T-helper 2 cell (primary cell): ENCODE measurements at regions not wholly inside any gene's neighbourhood (a gene's known extent, or its start where the extent isn't known, plus 50 kb on each side); places are given as distances from the start of the nearest gene placed in this dataset.
"Not testable (repeated sequence)": the region's sequence is repeated elsewhere in the genome, so short reads cannot be mapped to it uniquely, and the experiment has no call there.

Experiments
- DNase-seq, 5 experiments: peaks; one replicate each; pipeline versions ENCODE4 v3.0.0 to v3.0.0-alpha.2; 2012 to 2022

DNA sequence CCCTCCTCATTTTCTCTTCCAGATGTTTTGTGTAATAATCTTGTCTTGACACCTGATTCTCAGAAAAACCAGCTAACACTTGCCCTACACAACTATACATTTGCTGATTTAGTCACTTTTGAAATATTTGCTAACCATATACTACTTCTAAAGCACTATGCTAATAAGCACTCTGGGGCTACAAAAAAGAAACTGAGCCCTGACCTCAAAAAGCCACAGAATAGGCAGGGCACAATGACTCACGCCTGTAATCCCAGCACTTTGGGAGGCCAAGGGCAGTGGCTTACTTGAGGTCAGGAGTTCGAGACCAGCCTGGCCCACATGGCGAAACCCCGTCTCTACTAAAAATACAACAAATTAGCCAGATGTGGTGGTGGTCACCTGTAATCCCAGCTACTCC is 266.0 kb downstream of the RAD51AP2 start:
- no peak for DNase-seq

DNA sequence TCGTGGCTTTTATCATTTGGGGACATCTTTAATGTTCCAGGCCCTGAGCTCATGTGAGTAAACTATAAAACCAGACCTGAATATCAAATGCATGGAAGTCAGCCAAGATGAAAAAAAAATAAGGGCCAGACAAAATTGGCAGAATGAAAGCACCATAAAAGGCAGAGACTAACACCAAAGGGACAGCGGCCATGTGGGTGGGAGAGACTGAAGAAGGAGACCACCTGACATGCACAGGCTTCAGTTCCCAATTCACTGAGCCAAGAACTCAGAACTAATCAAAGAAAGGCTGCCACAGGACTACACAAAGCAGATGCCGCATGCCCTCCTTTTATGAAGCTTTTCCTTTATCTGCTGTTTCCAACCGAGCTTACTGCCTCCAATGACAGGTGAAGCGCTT is 267.1 kb downstream of the RAD51AP2 start:
- no peak for DNase-seq

DNA sequence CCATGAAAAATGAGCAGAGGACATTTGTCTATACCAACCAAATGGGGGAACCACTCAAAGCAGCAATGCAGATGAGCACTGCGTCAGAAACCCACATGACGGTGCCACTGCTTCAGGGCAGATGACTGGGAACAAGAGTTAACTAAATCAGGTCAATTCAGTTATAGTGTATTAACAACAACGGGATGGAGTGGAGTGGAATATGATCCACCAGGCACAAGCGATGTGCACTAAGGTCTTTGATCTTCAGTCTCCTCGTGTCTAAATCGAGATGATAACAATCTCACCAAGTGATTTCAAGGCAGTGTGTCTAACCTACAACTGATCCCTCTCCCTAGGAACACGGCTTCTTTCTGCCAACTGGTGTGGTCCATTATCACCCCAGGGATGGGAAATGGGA is 269.0 kb downstream of the RAD51AP2 start:
- no peak for DNase-seq

DNA sequence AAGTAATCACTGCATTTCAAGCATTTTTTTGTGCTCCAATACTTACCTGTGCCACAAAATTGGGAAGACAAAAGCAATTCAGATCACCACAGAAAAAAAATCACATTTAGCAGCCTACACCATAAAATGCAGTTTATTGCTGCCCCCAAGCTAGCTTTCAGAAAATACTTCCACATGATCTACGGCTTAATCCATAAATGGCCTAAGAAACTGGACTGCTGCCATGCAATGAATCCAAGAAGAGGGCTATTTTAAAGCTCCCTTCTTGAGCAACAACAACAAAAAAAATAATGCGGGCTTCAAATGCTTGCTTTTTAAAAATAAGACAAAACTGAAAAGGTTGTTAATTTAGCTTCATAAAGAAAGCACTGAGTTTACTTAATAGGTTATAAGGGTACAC is 272.3 kb downstream of the RAD51AP2 start:
- DNase-seq: no peak

DNA sequence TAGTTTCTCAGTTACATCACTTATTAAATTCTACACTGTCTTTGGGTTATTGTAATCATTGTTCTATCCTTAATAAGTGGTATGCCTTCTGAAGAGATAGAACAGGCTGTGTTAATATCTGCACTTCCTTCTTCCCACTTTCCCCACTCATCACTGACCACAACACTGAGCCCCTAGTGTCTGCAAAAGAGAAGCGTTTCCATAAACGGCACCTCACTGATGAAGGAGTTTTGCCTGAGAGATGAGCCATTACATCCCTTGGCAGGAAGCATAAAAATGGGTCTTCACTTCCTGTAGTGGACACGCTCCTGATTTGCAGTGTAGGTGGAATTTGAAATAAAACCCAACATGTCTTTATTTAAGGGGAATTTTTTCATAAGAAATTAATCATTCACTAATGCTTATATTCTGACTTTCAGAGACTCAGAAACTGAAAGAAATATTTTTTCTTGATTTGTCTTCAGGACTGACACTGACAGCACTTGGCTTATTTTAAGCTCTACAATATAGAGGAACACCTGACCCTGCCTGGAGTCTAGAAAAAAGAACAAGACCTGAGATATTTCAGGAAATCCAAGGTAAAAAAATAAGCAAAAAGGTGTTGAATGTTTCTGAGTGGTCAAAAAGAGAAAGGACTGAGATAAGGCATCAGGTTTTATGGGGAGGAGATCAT is 275.3 kb downstream of the RAD51AP2 start:
- no peak for DNase-seq

DNA sequence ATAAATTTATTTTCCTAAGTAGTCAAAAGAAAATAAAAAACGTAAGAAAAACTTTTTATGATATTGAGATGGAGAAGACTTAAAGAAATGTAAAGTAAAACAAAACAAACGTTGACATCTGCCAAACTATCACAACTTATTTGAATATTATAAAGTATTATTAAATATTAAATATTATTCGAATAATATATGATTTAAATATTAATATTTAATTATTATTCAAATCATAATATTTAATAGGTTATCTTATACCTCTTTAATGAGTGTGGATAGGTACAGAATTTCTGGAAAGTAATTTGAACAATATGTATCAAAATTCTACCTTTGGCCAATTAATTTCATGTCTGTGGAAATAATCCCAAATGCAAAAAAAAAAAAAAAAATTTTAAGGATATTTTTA is 278.7 kb downstream of the RAD51AP2 start:
- no peak for DNase-seq

DNA sequence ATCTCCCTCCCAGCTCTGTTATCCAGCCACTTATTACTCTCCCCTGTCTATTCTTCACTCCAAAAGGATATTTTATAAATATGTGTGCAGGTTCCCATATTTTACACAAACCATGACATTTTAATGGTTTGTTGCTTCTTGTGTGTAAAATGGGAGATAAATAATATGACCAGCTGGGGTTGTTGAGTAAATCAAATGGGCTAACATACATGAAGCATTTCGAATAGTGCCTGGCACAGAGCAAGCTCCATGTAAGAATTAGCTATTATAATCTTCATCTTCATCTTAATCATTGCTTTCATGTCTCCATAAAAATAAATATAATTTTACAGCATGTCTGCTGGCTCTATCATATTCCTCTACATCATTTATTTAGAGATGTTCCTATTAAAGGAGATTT is 283.1 kb downstream of the RAD51AP2 start:
- DNase-seq: no peak

DNA sequence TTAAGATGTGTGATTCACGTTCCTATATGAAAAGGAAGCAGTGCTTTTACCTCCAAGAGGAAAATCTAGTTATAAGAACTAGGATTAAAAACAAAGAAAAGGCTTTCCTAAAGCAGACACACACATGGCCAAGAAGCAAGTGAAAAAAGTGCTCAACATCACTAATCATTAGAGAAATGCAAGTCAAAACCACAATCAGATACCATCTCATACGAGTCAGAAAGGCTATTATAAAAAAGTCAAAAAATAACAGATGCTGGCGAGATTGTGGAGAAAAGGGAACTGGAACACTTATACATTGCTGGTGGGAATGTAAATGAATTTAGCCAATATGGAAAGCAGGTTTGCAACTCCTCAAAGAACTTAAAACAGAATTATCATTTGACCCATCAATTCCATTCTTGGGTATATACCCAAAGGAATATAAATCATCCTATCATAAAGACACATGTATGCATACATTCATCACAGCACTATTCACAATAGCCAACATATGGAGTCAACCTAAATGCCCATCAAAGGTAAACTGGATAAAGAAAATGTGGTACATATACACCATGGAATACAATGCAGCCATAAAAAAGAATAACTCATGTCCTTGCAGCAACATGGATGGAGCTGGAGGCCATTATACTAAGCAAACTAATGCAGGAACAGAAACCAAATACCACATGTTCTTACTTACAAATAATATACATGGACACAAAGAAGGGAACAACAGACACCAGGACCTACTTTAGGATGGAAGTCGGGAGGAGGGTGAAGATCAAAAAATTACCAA is 285.3 kb downstream of the RAD51AP2 start:
- DNase-seq: no peak

DNA sequence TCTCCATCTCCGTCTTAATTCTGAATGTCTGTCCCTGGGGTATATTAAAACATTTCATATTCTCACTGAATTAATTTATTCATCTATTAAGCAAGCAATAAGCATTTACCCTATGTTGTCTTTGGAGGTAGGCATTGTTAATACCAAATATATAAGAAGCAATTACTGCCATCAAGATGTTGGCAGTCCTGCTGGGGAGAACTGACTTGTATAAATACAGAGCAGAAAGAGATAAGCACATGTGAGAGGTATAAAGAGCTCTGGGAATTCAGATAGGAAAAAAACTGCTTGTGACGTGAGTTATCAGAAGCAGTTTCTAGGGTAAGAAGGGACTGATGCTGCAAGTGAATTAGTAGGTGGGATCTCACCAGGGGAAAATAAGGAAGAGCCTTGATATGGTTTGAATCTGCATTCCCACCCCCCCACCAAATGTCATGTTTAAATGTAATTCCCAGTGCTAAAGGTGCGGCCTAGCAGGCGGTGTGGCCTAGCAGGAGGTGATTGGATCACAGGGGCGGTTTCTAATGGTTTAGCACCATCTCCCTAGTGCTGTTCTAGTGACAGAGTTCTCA is 286.8 kb downstream of the RAD51AP2 start:
- no peak for DNase-seq

DNA sequence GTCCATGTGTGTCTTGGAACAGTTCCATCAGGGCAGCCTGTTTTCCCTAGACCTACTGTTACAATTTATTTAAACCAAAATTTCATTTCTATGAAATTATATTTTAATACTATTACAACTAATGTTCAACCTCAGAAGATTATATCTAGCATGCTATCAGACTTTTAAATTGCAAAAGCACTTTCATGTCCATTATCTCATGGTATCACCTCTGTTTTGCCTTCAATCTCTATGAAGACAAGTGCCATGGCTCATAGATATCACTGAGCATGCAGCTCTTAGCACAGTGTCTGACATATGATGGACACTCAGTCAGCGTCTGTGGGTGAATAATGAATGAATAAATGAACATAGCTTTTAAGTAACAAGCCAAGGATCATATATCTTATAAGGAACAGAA is 288.8 kb downstream of the RAD51AP2 start:
- no peak for DNase-seq

DNA sequence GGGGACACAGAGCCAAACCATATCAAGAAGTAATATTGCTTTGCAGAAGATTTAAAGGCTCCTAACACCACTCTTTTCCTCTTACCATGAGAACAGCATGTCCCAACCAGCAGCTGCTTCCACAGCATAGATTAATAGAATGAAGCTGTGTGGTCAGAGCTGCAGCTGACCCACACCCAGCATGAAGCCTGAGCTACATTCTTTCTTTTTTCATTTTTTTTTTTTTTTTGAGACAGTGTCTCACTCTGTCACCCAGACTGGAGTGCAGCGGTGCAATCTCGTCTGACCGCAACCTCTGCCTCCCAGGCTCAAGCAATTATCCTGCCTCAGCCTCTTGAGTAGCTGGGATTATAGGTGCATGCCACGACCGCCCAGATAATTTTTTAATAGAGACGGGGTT is 289.8 kb downstream of the RAD51AP2 start:
- no peak for DNase-seq

DNA sequence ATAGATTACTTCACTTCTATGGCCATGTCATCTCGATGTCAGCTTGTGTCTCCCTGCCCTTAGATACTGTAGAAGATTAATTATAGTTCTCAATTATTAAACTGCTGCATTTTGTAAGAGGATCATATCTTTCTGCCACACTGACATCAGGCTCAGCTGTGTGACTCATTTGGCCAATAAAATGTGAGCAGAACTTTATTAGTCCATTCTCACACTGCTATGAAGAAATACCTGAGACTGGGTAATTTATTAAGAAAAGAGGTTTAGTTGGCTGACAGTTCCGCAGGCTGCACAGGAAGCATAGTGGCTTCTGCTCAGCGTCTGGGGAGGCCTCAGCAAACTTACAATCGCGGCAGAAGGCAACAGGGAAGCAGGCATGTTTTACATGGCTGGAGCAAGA is 290.4 kb downstream of the RAD51AP2 start:
- DNase-seq: no peak

DNA sequence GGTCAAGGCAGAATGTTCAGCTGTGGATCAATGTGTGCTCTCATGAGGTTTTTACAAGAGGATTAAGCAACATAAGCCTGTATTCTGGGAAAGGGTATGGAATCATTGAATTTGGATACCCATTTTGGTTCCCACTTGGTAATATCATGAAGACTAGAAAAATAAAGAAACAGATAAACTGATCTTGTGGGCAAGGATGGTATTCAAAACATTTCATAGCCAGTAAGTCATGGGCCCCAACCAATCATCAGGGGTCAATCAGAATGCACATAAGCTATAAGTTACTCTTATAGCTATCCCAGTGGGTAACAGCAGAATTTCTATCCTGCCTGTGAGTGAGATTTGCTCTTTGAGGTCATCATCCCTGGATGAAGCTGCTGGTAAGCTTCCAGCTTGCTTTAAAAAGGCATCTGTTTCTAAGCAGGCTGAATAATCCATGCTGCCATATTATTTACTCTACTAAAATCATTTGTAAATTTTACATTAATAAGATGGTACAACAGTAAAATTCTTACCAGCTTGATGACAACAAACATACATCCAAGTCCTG is 291.2 kb downstream of the RAD51AP2 start:
- no peak for DNase-seq

DNA sequence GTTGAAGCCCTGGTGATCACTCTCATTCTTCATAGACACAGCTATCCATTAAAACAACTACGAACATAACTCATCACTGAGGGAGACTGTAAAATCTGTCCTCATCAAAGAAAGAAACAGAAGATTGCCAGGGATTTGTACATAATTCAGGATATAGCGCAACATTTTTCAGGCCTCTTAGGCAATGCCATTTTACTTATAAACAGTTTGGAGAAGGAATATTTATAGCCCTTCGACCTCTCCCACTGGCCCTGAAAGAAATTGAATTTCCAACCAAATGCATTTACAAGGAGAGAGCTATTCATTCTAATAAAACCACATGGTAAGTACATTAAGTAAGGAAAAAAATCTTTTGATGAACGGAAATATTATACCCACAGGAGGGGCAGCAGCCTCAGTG is 295.0 kb downstream of the RAD51AP2 start:
- no peak for DNase-seq

DNA sequence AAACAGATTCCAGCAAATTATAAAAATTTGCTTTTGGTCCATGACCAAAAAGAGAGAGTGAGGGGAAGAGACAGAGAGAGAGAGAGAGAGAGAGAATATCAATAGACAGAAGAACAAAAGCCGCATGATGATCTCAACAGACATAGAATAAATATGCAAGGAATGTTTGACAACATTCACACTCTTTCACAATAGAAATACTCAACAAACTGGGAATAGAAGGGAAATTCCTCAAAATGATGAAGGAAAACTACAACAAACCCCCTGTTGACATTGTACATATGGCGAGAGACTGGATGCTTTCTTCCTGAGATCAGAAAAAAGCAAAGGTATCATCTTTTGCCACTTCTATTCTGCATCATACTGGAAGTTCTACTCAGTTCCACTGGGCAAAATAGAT is 309.7 kb downstream of the RAD51AP2 start:
- no peak for DNase-seq

DNA sequence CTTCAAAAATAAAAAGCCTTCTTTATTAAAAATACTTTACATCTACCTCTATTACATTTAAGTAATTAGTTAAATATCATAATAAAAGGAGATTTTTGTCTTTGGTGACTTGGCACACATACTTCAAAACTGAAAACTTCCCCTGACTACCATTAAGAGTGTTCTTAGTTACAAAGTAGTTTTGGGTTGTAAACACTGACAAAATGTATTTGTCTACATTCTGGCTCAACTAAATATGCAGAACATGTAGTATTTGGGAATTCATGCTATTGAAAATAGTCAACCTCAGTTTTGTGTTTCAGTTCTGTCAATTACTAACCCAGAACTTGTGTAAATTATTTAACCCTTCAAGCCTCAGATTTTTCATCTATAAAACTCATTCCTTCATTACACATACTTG is 311.5 kb downstream of the RAD51AP2 start:
- no peak for DNase-seq

DNA sequence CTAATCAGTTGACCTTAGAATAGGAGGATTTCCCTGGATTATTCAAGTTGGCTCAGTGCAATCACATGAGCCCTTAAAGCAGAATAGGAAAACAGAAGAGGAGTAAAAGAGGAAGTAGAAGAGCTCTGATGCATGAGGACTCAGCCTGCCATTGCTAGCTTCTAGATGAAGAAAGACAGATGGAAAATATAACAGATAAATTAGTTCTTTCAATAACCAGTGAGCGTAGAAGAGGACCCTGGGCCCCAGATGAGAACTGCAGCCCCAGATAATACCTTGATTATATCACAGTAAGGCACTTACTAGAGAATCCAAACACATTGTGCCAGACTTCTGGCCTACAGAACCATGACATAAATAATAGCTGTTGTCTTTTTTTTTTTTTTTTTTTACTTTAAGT is 314.0 kb downstream of the RAD51AP2 start:
- DNase-seq: not testable (repeated sequence)

DNA sequence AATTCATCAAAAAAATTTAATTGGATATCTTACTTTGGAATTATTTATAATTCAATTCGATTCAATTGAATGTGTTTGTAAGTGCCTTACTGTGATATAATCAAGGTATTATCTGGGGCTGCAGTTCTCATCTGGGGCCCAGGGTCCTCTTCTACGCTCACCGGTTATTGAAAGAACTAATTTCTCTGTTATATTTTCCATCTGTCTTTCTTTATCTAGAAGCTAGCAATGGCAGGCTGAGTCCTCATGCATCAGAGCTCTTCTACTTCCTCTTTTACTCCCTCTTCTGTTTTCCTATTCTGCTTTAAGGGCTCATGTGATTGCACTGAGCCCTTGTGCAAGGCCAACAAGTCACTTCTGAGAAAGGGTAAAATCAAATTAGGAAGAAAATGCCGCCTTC is 315.6 kb downstream of the RAD51AP2 start:
- DNase-seq: not testable (repeated sequence)

DNA sequence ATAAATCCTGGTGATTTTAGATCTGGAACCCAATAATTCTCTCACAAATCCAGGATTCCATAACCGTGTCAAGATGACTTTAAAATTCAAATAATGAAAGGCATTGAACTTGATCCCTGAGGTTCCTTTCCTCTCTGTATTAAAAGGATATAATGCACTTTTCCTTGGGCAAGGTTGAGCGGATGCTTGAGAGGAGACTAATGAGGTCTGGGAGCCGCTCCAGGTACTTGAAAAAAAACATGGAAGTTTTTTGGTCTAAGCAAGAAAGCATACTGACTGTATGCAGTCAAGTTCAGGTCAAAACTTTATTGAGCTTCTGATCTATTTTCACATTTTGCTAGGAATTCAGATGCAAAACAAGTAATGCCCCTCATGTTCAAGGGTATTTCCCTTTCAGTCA is 318.5 kb downstream of the RAD51AP2 start:
- DNase-seq: no peak

DNA sequence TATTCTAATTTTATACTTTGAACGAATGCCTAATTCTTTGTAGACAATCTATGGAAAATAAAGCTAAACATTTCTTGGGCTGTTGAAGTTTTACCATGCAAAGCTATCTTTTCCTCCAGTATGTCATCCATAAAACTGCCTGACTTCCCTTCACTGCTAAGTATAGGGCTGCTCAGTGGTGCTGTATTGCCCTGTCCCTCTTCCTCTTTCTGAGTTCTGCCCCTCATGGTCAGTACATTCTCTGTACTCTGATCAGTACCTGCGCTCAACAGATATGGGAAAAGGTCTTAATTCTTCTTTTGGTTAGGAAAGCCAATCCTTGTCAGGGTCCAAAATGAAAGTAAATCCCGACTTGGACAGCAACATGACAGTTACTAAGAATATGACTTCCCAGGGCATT is 321.9 kb downstream of the RAD51AP2 start:
- DNase-seq: no peak

DNA sequence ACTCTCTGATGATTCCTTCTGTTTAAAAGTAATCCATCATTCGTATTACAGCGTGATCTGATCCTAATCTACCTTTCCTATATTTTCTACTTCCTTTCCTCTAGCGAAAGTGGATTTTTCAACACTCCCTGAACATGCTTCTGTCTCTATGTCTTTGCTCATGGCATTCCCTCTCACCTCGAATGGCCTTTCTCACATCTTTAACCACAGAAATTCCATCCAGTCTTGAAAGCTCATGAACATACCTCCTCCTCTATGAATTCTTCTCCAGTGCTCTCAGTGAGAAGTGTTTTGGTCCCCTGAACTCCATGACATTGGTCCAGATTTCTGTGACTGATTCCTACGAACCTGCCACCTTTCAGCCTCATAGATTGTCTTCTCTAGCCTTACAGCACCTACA is 323.2 kb downstream of the RAD51AP2 start:
- DNase-seq: no peak

DNA sequence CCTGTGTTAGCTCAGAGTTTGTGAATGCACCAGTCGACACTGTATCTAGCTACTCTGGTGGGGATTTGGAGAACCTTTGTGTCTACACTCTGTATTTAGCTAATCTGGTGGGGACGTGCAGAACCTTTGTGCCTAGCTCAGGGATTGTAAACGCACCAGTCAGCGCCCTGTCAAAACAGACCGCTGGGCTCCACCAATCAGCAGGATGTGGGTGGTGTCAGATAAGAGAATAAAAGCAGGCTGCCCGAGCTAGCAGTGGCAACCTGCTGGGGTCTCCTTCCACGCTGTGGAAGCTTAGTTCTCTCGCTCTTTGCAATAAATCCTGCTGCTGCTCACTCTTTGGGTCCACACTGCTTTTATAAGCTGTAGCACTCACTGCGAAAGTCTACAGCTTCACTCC is 324.2 kb downstream of the RAD51AP2 start:
- DNase-seq: no peak

DNA sequence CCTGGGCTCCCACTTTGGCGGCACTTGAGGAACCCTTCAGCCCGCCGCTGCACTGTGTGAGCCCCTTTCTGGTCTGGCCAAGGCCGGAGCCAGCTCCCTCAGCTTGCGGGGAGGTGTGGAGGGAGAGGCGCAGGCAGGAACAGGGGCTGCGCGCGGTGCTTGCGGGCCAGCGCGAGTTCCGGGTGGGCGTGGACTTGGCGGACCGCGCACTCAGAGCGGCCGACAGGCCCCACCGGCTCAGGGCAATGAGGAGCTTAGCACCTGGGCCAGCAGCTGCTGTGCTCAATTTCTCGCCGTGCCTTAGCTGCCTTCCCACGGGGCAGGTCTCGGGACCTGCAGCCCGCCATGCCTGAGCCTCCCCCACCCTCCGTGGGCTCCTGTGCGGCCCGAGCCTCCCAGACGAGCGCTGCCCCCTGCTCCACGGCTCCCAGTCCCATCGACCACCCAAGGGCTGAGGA is 324.8 kb downstream of the RAD51AP2 start:
- not testable (repeated sequence) for DNase-seq

DNA sequence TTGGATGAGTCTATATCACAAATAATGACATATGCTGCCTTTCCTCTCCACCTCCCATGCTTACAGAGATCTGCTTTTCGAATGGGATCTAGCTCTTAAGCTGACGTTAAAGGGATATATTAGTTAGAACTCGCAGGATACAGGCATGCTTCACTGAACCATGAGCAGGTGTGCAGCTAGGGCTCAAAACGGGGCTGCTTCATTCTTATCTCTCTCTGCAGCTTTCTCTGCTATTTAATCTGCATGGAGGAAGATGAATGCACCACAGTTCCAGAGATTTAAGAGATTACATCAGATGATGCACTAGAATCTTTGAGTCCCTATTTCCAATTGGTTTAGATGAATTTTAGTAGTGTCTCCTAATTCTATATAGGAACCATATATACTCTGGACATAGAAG is 327.0 kb downstream of the RAD51AP2 start:
- no peak for DNase-seq
